Retinal pigment epithelial cell (primary cell): ENCODE measurements at regions not wholly inside any gene's neighbourhood (a gene's known extent, or its start where the extent isn't known, plus 50 kb on each side); places are given as distances from the start of the nearest gene placed in this dataset.

Experiments used
- DNase-seq: peaks from one replicate; pipeline ENCODE4 v3.0.0-alpha.2; 2010; ENCODE audit warnings: low read depth
- H3K4me3 ChIP-seq: 2 replicates; pipeline ENCODE4 v1.5.1; 2011; ENCODE audit warnings: mild to moderate bottlenecking, low read length, control low read depth, moderate library complexity
- TF ChIP-seq, protein P1 (sequence below): conservative IDR thresholded peaks from 2 replicates; pipeline ENCODE4 v1.5.1; 2011; ENCODE audit warnings: low read depth, low read length, control low read depth, inconsistent platforms

DNA sequence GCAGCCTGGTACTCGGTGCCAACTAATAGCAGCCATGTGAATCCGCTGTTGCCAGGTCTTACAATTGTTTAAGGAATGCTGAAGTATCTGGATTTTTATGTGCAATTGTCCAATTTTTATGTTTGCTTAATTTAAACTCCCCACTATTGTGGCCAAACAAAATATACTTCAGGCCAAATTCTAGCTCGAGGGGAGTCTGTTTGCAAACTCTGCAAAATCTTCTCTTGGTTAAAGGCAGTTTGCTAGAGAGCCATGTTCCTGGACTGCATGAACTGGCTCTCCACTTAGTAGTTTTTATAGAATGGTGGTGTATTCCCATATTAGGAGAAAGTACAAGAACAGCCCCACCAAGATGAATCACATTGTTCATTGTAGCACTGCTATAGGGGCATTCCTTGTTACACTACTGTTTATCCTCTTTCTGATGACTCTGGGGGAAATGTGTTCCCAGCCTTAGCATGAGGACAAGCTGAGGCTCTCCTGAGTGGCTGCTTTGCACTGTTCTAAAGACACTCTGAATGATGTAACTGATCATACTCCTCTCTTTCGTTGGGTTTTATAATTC is 178.0 kb upstream of the GLI3 start:
- DNase-seq: no peak
- TF ChIP-seq, protein P1, sequence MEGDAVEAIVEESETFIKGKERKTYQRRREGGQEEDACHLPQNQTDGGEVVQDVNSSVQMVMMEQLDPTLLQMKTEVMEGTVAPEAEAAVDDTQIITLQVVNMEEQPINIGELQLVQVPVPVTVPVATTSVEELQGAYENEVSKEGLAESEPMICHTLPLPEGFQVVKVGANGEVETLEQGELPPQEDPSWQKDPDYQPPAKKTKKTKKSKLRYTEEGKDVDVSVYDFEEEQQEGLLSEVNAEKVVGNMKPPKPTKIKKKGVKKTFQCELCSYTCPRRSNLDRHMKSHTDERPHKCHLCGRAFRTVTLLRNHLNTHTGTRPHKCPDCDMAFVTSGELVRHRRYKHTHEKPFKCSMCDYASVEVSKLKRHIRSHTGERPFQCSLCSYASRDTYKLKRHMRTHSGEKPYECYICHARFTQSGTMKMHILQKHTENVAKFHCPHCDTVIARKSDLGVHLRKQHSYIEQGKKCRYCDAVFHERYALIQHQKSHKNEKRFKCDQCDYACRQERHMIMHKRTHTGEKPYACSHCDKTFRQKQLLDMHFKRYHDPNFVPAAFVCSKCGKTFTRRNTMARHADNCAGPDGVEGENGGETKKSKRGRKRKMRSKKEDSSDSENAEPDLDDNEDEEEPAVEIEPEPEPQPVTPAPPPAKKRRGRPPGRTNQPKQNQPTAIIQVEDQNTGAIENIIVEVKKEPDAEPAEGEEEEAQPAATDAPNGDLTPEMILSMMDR: no peak
- H3K4me3 ChIP-seq: no peak overlapping the region

DNA sequence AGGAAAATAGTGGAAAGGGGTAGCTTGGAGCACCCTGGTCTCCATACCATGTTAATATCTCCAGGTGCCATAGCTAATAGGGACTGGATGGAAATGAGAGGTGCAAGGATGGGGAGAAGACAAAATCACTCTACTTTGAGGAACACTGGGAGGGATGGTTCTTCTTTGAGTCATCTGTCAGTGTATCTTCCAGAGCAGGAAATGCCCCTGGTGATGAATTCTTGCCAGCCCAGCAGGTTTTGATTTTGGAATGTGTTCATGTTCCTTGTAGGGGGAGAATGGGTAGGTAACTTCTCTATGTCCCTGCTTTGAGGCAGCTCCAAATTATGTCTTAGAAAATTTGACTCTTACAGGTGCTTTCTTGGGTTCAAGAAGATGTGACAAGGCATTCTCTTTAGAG is 177.0 kb upstream of the GLI3 start:
- no peak overlapping the region for H3K4me3 ChIP-seq
- TF ChIP-seq, protein P1: no peak
- no peak for DNase-seq

DNA sequence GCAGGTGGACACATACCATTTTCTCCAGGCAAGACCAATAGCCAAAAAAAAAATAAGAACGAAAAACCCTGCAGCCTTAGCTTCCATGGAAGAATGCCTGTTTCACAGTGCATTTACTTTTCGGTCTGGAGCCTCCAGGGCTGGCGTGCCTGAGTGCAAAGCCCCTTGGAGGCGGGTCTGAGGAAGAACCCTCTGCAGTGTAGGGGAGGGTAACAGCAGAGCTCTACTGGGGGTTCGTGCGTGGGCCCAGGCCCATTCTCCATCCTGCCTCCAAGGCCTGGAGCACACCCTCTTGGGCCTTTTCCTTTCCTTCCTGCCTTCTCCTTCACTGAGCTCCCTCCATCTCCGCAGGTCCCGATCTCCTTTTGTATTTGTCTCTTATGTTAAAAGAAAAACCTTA is 172.3 kb upstream of the GLI3 start:
- no peak for DNase-seq
- TF ChIP-seq, protein P1: no peak

DNA sequence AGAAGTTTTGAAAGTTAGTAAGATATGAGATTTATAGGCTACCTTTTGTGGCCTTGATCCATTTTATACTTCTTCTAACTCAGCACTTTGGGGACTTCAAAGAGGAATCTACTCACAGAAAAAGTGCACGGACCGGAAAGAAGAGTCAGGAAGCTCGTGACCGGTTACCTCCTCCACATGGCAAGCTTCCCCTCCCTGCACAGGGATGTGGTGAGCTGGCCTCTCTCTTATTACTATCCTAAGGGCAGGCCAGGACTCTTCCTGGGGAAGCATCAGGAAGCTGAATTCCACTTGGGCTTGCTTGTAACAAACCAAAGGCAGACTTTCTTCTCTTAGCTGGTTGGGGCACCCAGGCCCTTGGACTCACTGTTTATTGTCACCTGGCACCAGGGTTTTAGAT is 170.8 kb upstream of the GLI3 start:
- no peak overlapping the region for H3K4me3 ChIP-seq
- no peak for DNase-seq
- TF ChIP-seq, protein P1: no peak

More for the DNA sequence above, 172.3 kb upstream of the GLI3 start:
- no peak overlapping the region for H3K4me3 ChIP-seq

DNA sequence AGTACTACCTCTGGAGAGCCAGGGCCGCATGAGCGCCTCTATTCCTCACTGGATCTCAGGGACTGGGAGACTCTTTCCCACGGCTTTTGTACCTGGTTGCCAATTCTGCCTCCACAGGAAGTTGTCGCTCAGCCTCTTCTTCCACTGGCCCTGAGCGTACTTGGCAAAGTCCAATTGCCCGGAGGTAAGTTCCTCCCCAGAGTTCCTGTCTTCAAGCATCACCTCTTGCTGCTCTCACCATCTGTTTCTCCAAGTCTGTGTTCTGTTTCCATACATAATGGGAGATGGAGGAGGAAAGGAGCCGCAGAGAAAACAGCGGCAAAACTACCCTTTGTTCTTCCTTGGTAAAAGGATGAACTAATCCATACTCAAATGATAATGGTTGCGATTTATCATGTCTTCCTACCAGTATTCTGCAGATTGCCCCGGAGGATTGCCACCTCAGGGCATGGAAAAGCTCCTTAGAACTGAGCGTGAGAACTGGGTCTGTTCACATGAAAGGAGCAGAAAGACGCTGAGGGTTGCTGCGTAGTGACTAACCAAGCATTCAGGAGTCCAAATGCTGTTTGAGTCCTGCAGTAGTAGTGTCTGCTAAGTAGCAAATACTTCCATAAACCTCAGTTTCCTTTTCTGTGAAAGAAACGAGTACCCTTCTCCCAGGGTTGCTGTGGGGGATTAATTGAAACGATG is 170.2 kb upstream of the GLI3 start:
- TF ChIP-seq, protein P1: no peak
- no peak overlapping the region for H3K4me3 ChIP-seq
- no peak for DNase-seq

DNA sequence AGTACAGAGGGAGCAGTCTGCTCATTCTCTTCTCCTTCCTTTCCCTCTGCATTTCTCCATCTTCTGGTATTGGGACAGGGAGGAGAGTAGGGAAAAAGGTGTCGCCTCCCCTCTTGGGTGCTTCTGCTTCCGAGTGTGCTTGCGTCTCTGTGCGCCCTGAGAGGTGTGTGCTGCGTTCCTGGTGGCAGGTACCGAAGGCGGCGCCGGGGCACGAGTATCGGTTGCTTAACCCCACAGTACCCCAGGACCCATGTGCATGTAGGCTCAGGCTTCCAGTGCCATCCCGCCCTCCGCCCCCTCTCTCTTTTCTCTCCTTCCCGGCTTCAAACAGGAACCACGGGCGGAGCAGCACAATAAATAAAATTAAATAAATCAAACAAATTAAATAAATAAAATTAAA is 169.3 kb upstream of the GLI3 start:
- TF ChIP-seq, protein P1: no peak
- DNase-seq: no peak
- no peak overlapping the region for H3K4me3 ChIP-seq

DNA sequence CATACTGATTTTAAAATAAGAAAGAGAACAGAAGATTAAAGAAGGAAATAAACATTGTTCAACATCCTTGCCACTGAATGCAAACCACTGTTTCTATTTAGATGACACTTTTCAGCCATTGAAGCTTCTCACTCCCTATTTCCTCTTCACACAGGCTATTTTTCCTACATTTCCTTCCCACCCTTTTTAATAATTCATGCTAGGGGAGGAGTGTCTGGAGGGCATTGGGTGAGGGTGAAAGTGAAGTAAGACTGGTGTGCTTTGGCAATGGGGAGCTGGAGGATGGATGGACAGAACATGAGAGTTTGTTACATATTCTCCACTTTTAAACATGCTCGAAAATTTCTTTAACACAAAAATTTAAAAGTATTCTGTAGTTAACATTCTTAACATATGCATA is 168.8 kb upstream of the GLI3 start:
- no peak for DNase-seq

More for the DNA sequence above, 168.8 kb upstream of the GLI3 start:
- TF ChIP-seq, protein P1: no peak
- no peak overlapping the region for H3K4me3 ChIP-seq
